Gastrocnemius medialis (tissue), 4 donors: ENCODE measurements at regions not wholly inside any gene's neighbourhood (a gene's known extent, or its start where the extent isn't known, plus 50 kb on each side); places are given as distances from the start of the nearest gene placed in this dataset.

Experiments
- POLR2A ChIP-seq, 2 donors: fragments of 450-650 bp; IDR thresholded peaks; one replicate each; pipeline ENCODE4 v1.6.1; 2017; ENCODE audit warnings: antibody characterized with exemption in 2 of 2, mild to moderate bottlenecking in 2 of 2, moderate library complexity in 2 of 2
- TF ChIP-seq, protein P1 (sequence below), 5 experiments: fragments of 450-650 bp in 3 of 5; fragments of 200-600 bp in 2 of 5; sonication (generic) in 2 of 5; IDR thresholded peaks in 4 of 5; conservative IDR thresholded peaks in 1 of 5; 1 replicate in 4 of 5; 2 replicates in 1 of 5; pipeline ENCODE4 v1.5.1; 2016 to 2019; ENCODE audit warnings: antibody characterized with exemption in 5 of 5, mild to moderate bottlenecking in 3 of 5, moderate library complexity in 3 of 5

DNA sequence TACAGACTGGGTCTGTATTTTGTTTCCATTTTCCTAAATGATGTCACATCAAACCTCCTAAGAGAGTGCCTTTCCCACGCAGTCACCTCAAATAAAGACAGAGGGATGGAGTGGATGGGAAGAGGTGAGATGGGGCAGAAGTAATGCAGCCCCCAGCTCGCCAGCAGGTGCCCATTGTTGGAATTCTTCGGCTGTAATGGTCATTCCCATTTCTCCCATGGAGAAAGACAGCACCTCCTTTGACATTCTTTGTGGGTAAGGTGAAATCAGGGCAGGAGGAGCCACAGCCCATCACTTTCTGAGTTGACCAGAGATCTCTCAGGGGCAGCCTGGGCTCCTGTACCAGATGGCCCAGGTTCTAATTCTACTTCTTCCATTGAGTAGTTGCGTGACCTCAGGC lies 84.4 kb upstream of the NR2F2 start:
- TF ChIP-seq, protein P1, sequence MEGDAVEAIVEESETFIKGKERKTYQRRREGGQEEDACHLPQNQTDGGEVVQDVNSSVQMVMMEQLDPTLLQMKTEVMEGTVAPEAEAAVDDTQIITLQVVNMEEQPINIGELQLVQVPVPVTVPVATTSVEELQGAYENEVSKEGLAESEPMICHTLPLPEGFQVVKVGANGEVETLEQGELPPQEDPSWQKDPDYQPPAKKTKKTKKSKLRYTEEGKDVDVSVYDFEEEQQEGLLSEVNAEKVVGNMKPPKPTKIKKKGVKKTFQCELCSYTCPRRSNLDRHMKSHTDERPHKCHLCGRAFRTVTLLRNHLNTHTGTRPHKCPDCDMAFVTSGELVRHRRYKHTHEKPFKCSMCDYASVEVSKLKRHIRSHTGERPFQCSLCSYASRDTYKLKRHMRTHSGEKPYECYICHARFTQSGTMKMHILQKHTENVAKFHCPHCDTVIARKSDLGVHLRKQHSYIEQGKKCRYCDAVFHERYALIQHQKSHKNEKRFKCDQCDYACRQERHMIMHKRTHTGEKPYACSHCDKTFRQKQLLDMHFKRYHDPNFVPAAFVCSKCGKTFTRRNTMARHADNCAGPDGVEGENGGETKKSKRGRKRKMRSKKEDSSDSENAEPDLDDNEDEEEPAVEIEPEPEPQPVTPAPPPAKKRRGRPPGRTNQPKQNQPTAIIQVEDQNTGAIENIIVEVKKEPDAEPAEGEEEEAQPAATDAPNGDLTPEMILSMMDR (IDR thresholded peaks at IDR 0.05 in 4 of 5, conservative IDR thresholded peaks at IDR 0.05 in 1 of 5) = no peak
- TF ChIP-seq POLR2A (IDR thresholded peaks at IDR 0.05) = no peak
